Activated T-cell treated with anti-CD3 and anti-CD28 coated beads, Interleukin-2, amount 50 U/mL, for 24 hours (primary cell): ENCODE measurements at regions not wholly inside any gene's neighbourhood (a gene's known extent, or its start where the extent isn't known, plus 50 kb on each side); places are given as distances from the start of the nearest gene placed in this dataset.

Experiments used
- DNase-seq: peaks from one replicate; pipeline ENCODE4 v3.0.0-alpha.2; 2020
- H3K27ac Mint-ChIP-seq: 2 replicates; pipeline ENCODE4 v1.8.0; 2020; ENCODE audit warnings: mild to moderate bottlenecking, mixed read lengths
- H3K27me3 Mint-ChIP-seq: 2 replicates; pipeline ENCODE4 v1.8.0; 2020; ENCODE audit warnings: mixed read lengths
- H3K36me3 Mint-ChIP-seq: 2 replicates; pipeline ENCODE4 v1.8.0; 2020; ENCODE audit warnings: low read depth, mixed read lengths
- H3K4me1 Mint-ChIP-seq: 2 replicates; pipeline ENCODE4 v1.8.0; 2020; ENCODE audit warnings: low read depth, mixed read lengths
- H3K4me3 Mint-ChIP-seq: 2 replicates; pipeline ENCODE4 v1.8.0; 2020; ENCODE audit warnings: mild to moderate bottlenecking, moderate library complexity, mixed read lengths
- H3K9me3 Mint-ChIP-seq: 2 replicates; pipeline ENCODE4 v1.8.0; 2020; ENCODE audit warnings: mixed read lengths

GRCh38 chr11:110907629-110908028, 195.4 kb upstream of the ARHGAP20 start:
- no peak overlapping the region for H3K4me3 Mint-ChIP-seq
- H3K36me3 Mint-ChIP-seq, result no peaks in the 10 kb centered on the region
- H3K27me3 Mint-ChIP-seq, result no peaks in the 10 kb centered on the region
- H3K27ac Mint-ChIP-seq, result peak overlapping the region; percentile 73
- H3K9me3 Mint-ChIP-seq, result no peaks in the 10 kb centered on the region
- no peak for DNase-seq
- H3K4me1 Mint-ChIP-seq, result peaks cover 24% of the 10 kb centered on the region

DNA sequence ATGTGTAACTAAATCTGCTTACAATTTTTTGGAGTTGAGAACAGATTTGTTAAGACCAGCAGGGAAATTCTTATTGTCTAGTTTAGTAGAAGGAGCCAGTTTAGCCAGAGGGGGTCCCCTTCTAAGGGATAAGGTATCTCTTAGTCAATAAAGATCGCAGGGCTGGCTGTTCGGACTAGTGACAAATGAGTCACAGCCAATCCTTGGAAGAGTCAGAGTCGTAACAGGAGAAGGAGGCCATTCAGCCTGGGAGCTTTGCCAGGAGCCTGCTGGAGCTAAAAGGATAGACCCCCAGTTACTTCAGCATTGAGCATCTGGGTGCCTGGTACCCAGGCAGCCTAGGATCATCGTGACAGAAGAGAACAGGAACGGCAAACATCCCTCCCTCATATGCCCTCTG, 191.6 kb upstream of the ARHGAP20 start:
- H3K27me3 Mint-ChIP-seq, result no peaks in the 10 kb centered on the region
- no peak overlapping the region for H3K4me3 Mint-ChIP-seq
- H3K4me1 Mint-ChIP-seq, result peaks cover 21% of the 10 kb centered on the region
- no peak overlapping the region for H3K27ac Mint-ChIP-seq
- H3K36me3 Mint-ChIP-seq, result no peaks in the 10 kb centered on the region
- H3K9me3 Mint-ChIP-seq, result no peaks in the 10 kb centered on the region
- no peak for DNase-seq

GRCh38 chr11:110903378-110903777, 191.1 kb upstream of the ARHGAP20 start:
- DNase-seq, result no peak
- Mint-ChIP-seq H3K27me3 (no peaks in the 10 kb centered on the region), H3K9me3 (no peaks in the 10 kb centered on the region), H3K36me3 (no peaks in the 10 kb centered on the region), H3K4me1 (peaks cover 17% of the 10 kb centered on the region), H3K27ac (no peak overlapping the region), H3K4me3 (no peak overlapping the region)

GRCh38 chr11:110901441-110901840, 189.2 kb upstream of the ARHGAP20 start:
- peaks cover 2% of the 10 kb centered on the region for H3K9me3 Mint-ChIP-seq
- no peak overlapping the region for H3K4me3 Mint-ChIP-seq
- H3K36me3 Mint-ChIP-seq, result no peaks in the 10 kb centered on the region
- no peak for DNase-seq
- H3K27ac Mint-ChIP-seq, result no peak overlapping the region
- H3K4me1 Mint-ChIP-seq, result peaks cover 3% of the 10 kb centered on the region
- no peaks in the 10 kb centered on the region for H3K27me3 Mint-ChIP-seq

- Mint-ChIP-seq H3K4me3 (no peak overlapping the region), H3K36me3 (no peaks in the 10 kb centered on the region), H3K9me3 (peaks cover 2% of the 10 kb centered on the region), H3K4me1 (no peaks in the 10 kb centered on the region), H3K27ac (no peak overlapping the region), H3K27me3 (no peaks in the 10 kb centered on the region)
- no peak for DNase-seq
These were observed 188.2 kb upstream of the ARHGAP20 start for GRCh38 chr11:110900426-110900825.

GRCh38 chr11:110897035-110897434, 184.8 kb upstream of the ARHGAP20 start:
- no peaks in the 10 kb centered on the region for H3K36me3 Mint-ChIP-seq
- no peak overlapping the region for H3K27ac Mint-ChIP-seq
- H3K9me3 Mint-ChIP-seq, result peaks cover 2% of the 10 kb centered on the region
- no peaks in the 10 kb centered on the region for H3K4me1 Mint-ChIP-seq
- no peaks in the 10 kb centered on the region for H3K27me3 Mint-ChIP-seq
- no peak overlapping the region for H3K4me3 Mint-ChIP-seq
- DNase-seq, result no peak

DNA sequence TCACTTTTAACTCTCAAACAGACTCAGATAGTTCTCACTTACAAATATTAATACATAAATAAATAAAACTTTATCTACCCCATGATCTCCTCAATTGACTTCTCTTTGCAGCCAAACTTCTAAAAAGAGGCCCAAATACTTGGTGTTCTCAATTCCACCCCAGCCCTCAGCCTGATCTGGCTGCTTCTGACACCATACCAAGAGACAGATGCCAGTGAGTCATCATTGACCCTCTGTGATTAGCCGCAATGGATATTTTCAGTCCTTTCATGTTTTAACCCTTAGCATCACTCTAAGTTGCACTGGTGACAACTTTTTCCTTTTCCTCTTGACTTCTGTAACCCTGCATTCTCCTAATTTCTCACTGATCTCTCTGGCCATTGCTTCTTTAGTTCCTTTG, 184.1 kb upstream of the ARHGAP20 start:
- Mint-ChIP-seq H3K36me3 (no peaks in the 10 kb centered on the region), H3K4me1 (no peaks in the 10 kb centered on the region), H3K27me3 (no peaks in the 10 kb centered on the region), H3K4me3 (no peak overlapping the region), H3K27ac (no peak overlapping the region), H3K9me3 (peaks cover 2% of the 10 kb centered on the region)
- DNase-seq, result no peak

GRCh38 chr11:110894224-110894623, 182.0 kb upstream of the ARHGAP20 start:
- H3K4me3 Mint-ChIP-seq, result no peak overlapping the region
- no peak for DNase-seq
- no peaks in the 10 kb centered on the region for H3K36me3 Mint-ChIP-seq
- no peak overlapping the region for H3K27ac Mint-ChIP-seq
- H3K27me3 Mint-ChIP-seq, result no peaks in the 10 kb centered on the region
- no peaks in the 10 kb centered on the region for H3K4me1 Mint-ChIP-seq
- H3K9me3 Mint-ChIP-seq, result peaks cover 2% of the 10 kb centered on the region

DNA sequence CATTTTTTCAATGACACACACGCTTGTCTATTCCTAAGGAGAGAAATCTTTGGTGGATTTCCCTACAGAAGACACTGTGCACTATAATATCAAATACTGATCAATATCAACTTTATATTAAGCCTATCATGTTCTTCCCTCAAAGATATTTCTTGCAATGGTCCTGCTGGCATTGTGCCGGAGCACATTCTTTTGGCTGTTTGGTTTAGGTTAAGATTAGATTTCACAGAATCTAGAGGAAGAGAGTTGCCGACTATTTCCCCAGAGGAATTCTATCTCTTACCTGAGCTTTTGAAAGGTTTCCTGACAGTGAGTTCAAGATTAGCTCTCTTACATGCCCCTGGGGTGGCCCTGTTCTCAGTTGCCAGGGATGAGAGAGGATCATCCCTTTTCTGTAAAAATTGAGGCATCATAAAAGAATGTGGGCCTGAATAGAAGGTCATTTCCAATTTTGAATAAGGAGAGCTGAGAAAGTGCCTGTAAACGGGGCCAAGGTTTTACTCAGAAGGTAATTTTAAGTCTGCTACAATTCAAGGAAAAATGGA, 180.6 kb upstream of the ARHGAP20 start:
- Mint-ChIP-seq H3K9me3 (peaks cover 2% of the 10 kb centered on the region), H3K27me3 (no peaks in the 10 kb centered on the region), H3K27ac (no peak overlapping the region), H3K36me3 (no peaks in the 10 kb centered on the region), H3K4me3 (no peak overlapping the region), H3K4me1 (no peaks in the 10 kb centered on the region)
- no peak for DNase-seq

GRCh38 chr11:110891411-110891810, 179.2 kb upstream of the ARHGAP20 start:
- Mint-ChIP-seq H3K9me3 (no peaks in the 10 kb centered on the region), H3K4me1 (peaks cover under 1% of the 10 kb centered on the region), H3K27ac (no peak overlapping the region), H3K4me3 (no peak overlapping the region), H3K36me3 (no peaks in the 10 kb centered on the region), H3K27me3 (no peaks in the 10 kb centered on the region)
- no peak for DNase-seq

DNA sequence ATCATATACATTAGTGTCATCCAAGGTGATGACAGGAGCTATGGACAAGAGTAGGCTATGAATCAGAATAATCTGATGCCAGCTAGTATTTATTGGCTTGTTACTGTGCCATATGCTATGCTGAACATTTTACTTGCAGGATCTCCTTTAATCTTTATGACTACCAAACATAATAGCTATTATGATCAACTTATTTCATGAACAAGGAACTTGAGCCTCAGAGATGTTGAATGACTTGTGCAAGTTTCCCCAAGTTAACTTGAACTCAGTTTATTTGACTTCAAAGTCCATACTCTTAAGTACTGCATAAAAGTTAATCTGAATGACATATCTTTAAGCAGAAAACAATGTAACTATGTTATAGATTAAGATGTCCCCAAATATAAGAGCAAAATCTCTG, 178.8 kb upstream of the ARHGAP20 start:
- Mint-ChIP-seq H3K4me1 (peaks cover 4% of the 10 kb centered on the region), H3K4me3 (no peak overlapping the region), H3K27ac (no peak overlapping the region), H3K27me3 (no peaks in the 10 kb centered on the region), H3K36me3 (no peaks in the 10 kb centered on the region), H3K9me3 (no peaks in the 10 kb centered on the region)
- DNase-seq, result no peak

DNA sequence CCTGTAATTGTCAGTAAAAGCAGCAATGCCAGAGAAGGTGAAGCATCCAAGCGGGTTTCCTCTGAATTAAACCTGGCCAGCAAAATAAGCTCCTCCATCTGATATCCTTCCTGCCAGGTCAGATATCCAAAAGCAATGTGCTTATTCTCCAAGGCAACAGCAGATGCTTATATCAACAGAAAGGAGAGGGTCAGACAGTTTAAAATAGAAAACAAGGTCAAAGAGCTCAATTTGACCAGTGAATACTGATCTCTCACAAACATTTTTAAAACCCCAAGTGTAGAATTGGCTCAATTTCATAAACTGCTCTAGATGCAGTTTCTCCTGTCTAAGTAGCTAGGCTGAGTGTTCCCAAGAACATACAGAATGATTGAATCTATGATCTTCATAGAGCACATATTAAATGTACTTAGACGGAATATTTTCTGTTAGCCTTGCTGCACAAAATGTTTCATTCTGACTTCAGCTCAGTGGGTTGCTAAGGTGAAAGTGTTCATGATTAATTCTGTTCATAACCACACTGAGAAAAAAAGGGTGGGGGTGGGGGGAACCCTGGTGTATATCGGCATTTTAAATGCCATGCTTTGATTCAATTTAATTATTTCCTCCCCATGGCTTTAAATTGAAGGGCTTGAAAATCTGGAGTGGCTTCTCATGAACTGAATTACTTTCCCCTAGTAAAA, 174.2 kb upstream of the ARHGAP20 start:
- Mint-ChIP-seq H3K27me3 (peaks cover 8% of the 10 kb centered on the region), H3K36me3 (no peaks in the 10 kb centered on the region), H3K4me1 (peaks cover 4% of the 10 kb centered on the region)

DNA sequence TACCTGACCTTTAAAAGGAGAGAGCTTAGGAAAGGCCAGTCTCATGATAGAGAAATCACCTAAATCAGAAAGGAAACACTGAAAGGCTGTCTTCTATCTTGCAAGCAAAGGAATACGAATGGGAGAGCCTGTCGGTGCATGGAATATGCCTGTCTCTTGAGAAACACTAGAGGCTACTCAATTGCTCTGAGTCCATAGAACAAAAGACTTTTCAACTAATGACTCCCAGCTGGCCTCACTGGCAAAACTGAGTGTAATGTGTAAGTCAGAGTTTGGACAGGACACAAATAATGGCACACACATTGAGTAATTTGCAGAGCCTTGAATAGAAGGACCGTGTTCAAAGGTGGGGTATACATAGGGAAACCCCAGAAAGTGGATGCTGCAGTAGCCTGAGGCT, 171.0 kb upstream of the ARHGAP20 start:
- no peak for DNase-seq
- Mint-ChIP-seq H3K4me3 (no peak overlapping the region), H3K4me1 (peaks cover 4% of the 10 kb centered on the region), H3K36me3 (no peaks in the 10 kb centered on the region), H3K27me3 (peaks cover 8% of the 10 kb centered on the region), H3K27ac (no peak overlapping the region), H3K9me3 (no peaks in the 10 kb centered on the region)

More for the DNA sequence above, 174.2 kb upstream of the ARHGAP20 start:
- H3K9me3 Mint-ChIP-seq, result no peaks in the 10 kb centered on the region
- no peak overlapping the region for H3K4me3 Mint-ChIP-seq
- DNase-seq, result no peak
- no peak overlapping the region for H3K27ac Mint-ChIP-seq

DNA sequence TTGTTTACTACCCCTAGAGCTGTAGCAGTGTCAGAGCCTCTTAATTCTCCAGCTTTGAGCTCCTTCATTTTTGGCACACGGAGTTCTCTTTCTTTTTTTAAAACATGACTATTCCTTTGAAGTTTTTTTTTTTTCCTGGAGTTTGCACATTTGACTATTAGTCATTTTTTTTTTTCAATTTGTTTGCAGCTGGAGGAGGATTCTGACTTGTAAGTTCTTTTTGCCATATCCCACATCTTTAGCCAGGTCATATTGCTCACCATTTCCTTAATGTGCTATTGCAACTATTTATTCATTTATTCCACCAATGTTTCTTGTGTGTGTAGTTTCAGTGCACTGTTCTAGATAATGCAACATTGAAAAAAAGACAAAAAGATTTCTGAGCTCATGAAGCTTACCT, 166.3 kb upstream of the ARHGAP20 start:
- no peaks in the 10 kb centered on the region for H3K4me1 Mint-ChIP-seq
- H3K4me3 Mint-ChIP-seq, result no peak overlapping the region
- H3K27ac Mint-ChIP-seq, result no peak overlapping the region
- no peaks in the 10 kb centered on the region for H3K27me3 Mint-ChIP-seq
- DNase-seq, result no peak
- H3K36me3 Mint-ChIP-seq, result no peaks in the 10 kb centered on the region
- no peaks in the 10 kb centered on the region for H3K9me3 Mint-ChIP-seq

- H3K4me3 Mint-ChIP-seq, result no peak overlapping the region
- H3K27me3 Mint-ChIP-seq, result no peaks in the 10 kb centered on the region
- no peaks in the 10 kb centered on the region for H3K36me3 Mint-ChIP-seq
- H3K4me1 Mint-ChIP-seq, result no peaks in the 10 kb centered on the region
- no peak overlapping the region for H3K27ac Mint-ChIP-seq
- H3K9me3 Mint-ChIP-seq, result no peaks in the 10 kb centered on the region
- no peak for DNase-seq
These were observed 162.3 kb upstream of the ARHGAP20 start for GRCh38 chr11:110874437-110875030.
